Tibial nerve (tissue), 4 donors: ENCODE measurements at regions not wholly inside any gene's neighbourhood (a gene's known extent, or its start where the extent isn't known, plus 50 kb on each side); places are given as distances from the start of the nearest gene placed in this dataset.

Experiments used
- DNase-seq, 2 donors: peaks; one replicate each; pipeline ENCODE4 v3.0.0-alpha.2; 2019; ENCODE audit warnings: low spot score in 2 of 2
- H3K27ac ChIP-seq, 4 donors: fragments of 200-600 bp; sonication (generic) in 3 of 4; one replicate each; pipeline ENCODE4 v1.5.1; 2017 to 2019; ENCODE audit warnings: mild to moderate bottlenecking in 1 of 4
- H3K27me3 ChIP-seq, 2 donors: fragments of 200-600 bp; sonication (generic) in 1 of 2; one replicate each; pipeline versions ENCODE4 v1.5.1 to v1.6.0; 2017 to 2019
- H3K36me3 ChIP-seq, 3 donors: fragments of 200-600 bp; sonication (generic); one replicate each; pipeline ENCODE4 v1.5.1; 2018 to 2019
- H3K4me1 ChIP-seq, 4 donors: fragments of 200-600 bp; sonication (generic) in 3 of 4; one replicate each; pipeline ENCODE4 v1.5.1; 2017 to 2019
- H3K4me3 ChIP-seq, 4 donors: fragments of 200-600 bp; sonication (generic) in 3 of 4; one replicate each; pipeline ENCODE4 v1.5.1; 2017 to 2019; ENCODE audit warnings: mild to moderate bottlenecking in 1 of 4, moderate library complexity in 1 of 4
- H3K9me3 ChIP-seq, 4 donors: fragments of 200-600 bp; sonication (generic) in 3 of 4; one replicate each; pipeline ENCODE4 v1.5.1; 2017 to 2019
- EP300 ChIP-seq, 2 donors: sonication (generic); formaldehyde crosslinking; IDR thresholded peaks; one replicate each; pipeline ENCODE4 v1.6.1; 2017; ENCODE audit warnings: antibody characterized with exemption in 2 of 2, mild to moderate bottlenecking in 1 of 2
- POLR2A ChIP-seq, 2 donors: fragments of 450-650 bp; IDR thresholded peaks; one replicate each; pipeline ENCODE4 v1.6.1; 2017; ENCODE audit warnings: antibody characterized with exemption in 2 of 2, mild to moderate bottlenecking in 2 of 2, moderate library complexity in 2 of 2
- WGBS, 2 donors: methylation state at CpG; one replicate each; pipeline ENCODE4 v1.1.5; 2018; 5-methylcytosine and 5-hydroxymethylcytosine counted together
- TF ChIP-seq, protein P1 (sequence below), 5 experiments: fragments of 200-600 bp in 3 of 5; fragments of 450-650 bp in 2 of 5; sonication (generic) in 3 of 5; IDR thresholded peaks; one replicate each; pipeline ENCODE4 v1.5.1; 2016 to 2019; ENCODE audit warnings: antibody characterized with exemption in 5 of 5, mild to moderate bottlenecking in 3 of 5, moderate library complexity in 2 of 5

GRCh38 chr21:41112740-41113692, 54.9 kb upstream of the BACE2 start:
- no peak for DNase-seq
- no peaks in the 10 kb centered on the region for H3K36me3 ChIP-seq
- 29 to 31% methylated on average over 14 of the region's 14 CpGs for WGBS, 2 donors
- H3K9me3 ChIP-seq, result no peaks in the 10 kb centered on the region
- peak overlapping the region in 1 of 4 donors; percentile 0 for H3K27ac ChIP-seq
- H3K4me3 ChIP-seq, result peak overlapping the region in 3 of 4 donors; percentile 10 to 24 (median 12)
- peaks cover 0 to 9% (median 0%) of the 10 kb centered on the region in 4 donors for H3K4me1 ChIP-seq
- TF ChIP-seq, protein P1, sequence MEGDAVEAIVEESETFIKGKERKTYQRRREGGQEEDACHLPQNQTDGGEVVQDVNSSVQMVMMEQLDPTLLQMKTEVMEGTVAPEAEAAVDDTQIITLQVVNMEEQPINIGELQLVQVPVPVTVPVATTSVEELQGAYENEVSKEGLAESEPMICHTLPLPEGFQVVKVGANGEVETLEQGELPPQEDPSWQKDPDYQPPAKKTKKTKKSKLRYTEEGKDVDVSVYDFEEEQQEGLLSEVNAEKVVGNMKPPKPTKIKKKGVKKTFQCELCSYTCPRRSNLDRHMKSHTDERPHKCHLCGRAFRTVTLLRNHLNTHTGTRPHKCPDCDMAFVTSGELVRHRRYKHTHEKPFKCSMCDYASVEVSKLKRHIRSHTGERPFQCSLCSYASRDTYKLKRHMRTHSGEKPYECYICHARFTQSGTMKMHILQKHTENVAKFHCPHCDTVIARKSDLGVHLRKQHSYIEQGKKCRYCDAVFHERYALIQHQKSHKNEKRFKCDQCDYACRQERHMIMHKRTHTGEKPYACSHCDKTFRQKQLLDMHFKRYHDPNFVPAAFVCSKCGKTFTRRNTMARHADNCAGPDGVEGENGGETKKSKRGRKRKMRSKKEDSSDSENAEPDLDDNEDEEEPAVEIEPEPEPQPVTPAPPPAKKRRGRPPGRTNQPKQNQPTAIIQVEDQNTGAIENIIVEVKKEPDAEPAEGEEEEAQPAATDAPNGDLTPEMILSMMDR (IDR thresholded peaks at IDR 0.05), result no peak
- TF ChIP-seq POLR2A (IDR thresholded peaks at IDR 0.05) (no peak), EP300 (IDR thresholded peaks at IDR 0.05) (peak in 1 of 2 donors; percentile 53)
- no peaks in the 10 kb centered on the region for H3K27me3 ChIP-seq

GRCh38 chr21:41115851-41116250, 52.1 kb upstream of the BACE2 start:
- Histone ChIP-seq H3K4me1 (peaks cover 0 to 9% (median 0%) of the 10 kb centered on the region in 4 donors), H3K4me3 (no peak overlapping the region), H3K9me3 (no peaks in the 10 kb centered on the region), H3K27ac (no peak overlapping the region), H3K36me3 (no peaks in the 10 kb centered on the region), H3K27me3 (no peaks in the 10 kb centered on the region)
- WGBS, 2 donors, result 61 to 62% methylated on average over 4 of the region's 4 CpGs
- no peak for DNase-seq
- TF ChIP-seq POLR2A (IDR thresholded peaks at IDR 0.05), result no peak
- no peak for TF ChIP-seq EP300 (IDR thresholded peaks at IDR 0.05)
- TF ChIP-seq, protein P1 (IDR thresholded peaks at IDR 0.05), result no peak
